Hematopoietic multipotent progenitor cell treated with erythropoietin and hydrocortisone succinate and interleukin-3 and kit ligand, for 6 days (in vitro differentiated cells): ENCODE measurements at regions not wholly inside any gene's neighbourhood (a gene's known extent, or its start where the extent isn't known, plus 50 kb on each side); places are given as distances from the start of the nearest gene placed in this dataset.
"Not testable (repeated sequence)": the region's sequence is repeated elsewhere in the genome, so short reads cannot be mapped to it uniquely, and the experiment has no call there.

Experiments
- DNase-seq: peaks from one replicate; pipeline ENCODE4 v3.0.0-alpha.2; 2015

GRCh38 chr4:170248029-170248428 is 158.3 kb upstream of the AADAT start:
- no peak for DNase-seq

DNA sequence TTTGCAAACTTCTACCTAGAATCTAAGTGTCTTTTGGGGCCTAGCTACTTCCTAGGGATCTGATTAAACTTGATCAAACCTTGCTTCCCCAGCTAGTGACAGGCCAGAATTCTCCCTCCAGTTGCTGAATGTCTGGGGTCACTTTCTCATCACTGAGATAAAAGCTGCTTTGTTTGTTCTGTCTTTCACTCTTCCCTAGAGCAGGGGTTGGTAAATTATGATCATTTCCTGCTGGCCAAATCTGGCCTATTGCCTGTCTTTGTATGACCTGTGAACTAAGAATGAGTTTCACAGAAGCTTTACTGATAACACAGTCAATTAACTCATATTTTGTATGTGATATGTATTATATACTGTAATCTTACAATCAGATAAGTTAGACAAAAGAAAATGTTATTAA is 157.8 kb upstream of the AADAT start:
- DNase-seq = no peak

DNA sequence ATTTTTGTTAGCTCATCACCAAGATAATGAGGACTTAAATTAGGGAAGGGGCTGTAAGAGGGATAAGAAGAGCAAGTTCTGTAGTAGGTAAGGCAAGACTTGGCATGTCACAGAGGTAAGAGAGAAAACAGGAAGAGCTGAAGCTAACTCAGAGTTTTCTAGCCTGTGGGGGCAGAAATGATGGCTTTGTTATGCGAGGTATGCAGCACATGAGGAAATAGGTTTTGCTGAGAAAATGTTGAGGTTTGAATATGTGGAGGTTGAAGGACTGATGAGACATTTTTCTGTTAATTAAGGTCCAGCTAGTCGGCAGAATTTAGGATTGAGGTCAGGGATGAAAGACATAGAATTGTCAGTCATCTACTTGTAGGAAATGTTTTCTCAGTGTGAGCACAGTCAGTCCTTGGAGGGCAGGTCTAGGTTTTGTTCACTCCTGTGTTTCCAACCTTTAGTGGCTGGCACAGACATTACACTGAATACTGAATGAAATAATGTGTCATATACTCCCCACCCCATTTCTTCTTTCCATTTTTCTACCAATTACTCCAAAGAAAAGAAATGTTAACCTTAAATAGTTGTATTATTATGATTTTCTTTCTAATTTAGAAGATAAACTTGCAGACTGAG is 154.0 kb upstream of the AADAT start:
- DNase-seq = no peak

GRCh38 chr4:170242471-170242870 is 152.7 kb upstream of the AADAT start:
- no peak for DNase-seq

- no peak for DNase-seq
These were observed 145.0 kb upstream of the AADAT start for GRCh38 chr4:170234800-170235199.

DNA sequence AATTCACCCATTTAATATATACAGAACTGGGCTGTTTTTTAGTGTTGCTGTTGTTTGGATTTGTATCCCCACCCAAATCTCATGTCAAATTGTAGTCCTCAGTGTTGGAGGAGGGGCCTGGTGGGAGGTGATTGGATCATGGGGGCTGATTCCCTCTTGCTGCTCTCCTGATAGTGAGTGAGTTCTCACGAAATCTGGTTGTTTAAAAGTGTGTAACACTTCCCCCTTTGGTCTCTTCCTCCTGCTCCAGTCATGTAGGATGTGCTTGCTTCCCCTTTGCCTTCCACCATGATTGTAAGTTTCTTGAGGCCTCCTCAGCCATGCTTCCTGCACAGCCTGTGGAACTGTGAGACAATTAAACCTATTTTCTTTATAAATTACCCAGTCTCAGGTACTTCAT is 141.6 kb upstream of the AADAT start:
- no peak for DNase-seq

DNA sequence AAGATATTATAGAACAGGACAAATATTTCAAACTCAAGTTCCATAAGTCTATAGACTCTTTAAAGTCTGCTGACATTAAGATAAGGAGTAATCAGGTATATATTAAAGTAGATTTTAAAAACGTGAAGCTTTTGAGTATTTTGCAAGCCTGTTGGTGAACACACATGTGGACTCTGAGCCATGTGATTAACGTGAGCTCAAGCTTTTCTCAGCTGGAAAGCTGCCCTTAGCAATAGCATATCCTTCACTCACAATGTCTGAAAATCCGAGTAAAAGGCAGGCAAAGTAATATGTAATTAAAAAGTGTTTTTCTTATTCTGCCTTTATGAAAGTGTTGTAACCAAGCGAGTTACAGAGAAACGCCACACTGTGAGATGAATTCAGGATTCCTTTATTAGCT is 140.5 kb upstream of the AADAT start:
- DNase-seq = no peak

GRCh38 chr4:170229006-170229405 is 139.2 kb upstream of the AADAT start:
- DNase-seq = no peak

DNA sequence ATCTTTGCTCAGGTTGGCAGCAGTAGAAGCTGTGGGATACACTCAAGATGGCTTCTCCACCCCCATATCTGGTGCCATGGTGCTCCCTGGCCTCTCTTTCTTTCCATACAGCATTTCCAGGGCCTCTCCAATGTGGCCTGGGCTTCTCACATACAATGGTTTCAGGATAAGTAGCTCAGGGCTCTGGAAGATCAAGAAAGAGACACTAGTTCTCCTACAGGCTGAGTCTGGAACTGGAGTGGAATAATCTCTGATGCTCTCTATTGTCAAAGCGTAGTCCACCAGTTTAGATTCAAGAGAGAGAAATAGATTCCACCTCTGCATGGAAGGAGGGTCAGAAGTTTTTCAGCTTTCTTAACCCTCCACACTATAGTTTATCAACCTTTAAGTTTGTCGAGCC is 138.2 kb upstream of the AADAT start:
- DNase-seq = no peak

DNA sequence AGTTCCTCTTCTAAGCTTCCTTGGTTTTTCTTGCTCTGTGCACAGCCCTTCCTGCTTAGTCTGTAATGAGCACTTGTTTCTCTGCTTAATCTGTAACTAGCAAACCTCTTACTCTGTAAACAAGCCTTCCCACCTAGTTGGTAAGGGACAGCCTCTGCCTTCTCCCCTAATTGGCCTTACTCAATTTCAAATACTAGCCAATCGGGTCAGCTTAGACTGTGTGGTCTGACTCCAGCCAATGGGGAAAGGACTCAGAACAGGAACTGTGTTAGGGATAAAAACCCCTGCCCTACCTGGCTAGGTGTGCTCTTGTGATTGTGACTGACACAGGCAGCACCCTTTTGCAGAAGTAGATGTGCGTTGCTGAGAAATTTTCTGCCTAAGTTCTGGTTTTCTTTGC is 136.5 kb upstream of the AADAT start:
- DNase-seq = no peak

GRCh38 chr4:170214731-170215130 is 125.0 kb upstream of the AADAT start:
- no peak for DNase-seq

DNA sequence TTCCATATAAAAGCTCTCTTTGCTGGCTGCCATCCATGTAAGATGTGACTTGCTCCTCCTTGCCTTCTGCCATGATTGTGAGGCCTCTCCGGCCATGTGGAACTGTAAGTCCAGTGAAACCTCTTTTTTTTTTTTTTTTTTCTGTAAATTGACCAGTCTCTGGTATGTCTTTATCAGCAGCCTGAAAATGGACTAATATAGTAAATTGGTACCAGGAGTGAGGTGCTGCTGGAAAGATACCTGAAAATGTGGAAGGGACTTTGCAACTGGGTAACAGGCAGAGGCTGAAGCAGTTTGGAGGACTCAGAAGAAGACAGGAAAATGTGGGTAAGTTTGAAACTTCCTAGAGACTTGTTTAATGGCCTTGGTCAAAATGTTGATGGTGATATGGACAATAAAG is 124.3 kb upstream of the AADAT start:
- no peak for DNase-seq

DNA sequence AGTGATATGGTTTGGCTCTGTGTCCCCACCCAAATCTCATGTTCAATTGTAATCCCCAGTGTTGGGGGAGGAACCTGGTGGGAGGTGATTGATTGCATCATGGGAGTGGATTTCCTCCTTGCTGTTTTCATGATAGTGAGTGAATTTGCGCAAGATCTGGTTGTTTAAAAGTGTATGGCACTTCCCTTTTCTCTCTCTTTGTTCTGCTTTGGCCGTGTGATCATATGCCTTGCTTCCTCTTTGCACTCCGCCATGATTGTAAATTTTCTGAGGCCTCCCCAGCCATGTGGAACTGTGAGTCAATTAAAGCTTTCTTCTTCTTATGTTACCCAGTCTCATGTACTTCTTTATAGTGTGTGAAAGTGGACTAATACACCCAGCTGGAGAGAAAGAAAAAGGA is 113.0 kb upstream of the AADAT start:
- peak; percentile 61 for DNase-seq

- peak; percentile 5 for DNase-seq
These were observed 109.0 kb upstream of the AADAT start for GRCh38 chr4:170198747-170199146.

DNA sequence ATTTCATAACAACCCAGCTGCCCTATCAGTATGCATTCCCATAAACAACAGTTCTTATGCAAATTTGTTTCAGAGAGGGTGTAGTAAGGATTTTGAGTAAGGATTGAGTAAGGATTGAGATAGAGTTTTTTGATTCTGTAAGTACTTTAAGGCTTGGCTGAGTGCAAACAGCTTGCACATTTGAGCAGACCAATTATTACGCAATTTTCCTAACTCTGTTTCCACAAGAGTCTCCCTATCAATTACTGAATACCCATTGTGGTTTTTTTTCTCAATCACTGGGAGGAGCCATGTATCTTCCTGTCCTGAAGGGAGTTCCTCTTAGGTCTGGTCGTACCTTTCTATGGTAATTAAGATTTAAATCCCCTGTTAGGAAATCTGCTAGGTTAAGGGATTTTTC is 105.0 kb upstream of the AADAT start:
- peak; percentile 39 for DNase-seq

DNA sequence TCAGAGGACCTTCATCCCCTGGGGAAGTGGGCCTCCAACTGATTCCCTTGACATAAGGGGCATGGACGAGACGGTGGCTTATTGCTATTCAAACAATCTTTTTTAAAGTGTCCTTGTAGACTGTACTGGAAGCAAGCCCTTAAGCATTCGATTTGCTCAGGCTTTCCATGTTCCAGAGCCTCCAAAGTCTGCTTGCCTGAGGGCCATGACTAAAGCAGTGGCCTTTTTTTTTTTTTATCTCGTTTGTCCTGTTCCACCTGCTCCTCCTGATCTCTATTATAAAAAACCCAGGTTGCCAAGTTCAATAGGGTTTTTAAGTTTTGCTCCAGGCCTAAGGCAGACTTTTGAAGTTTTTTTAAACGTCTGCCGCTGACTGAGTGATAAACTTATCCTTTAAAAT is 103.7 kb upstream of the AADAT start:
- DNase-seq = no peak

DNA sequence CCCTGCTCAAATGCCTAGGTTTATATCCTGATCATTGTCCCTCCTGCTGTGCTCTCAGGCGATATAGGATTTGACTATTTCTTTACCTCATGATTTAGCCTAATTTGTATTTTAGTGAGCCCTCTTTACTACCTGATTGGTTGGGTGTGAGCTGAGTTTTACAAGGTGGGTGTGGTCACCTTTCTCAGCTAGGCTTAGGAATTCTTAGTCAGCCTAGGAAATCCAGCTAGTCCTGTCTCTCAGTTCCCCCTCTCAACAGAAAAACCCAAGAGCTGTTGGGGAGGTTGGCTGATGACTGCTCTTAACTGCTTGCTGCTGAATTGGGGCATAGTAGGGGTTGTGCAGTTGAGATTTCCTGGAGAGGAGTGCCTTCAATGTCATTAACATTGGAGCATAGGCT is 100.5 kb upstream of the AADAT start:
- DNase-seq = no peak

DNA sequence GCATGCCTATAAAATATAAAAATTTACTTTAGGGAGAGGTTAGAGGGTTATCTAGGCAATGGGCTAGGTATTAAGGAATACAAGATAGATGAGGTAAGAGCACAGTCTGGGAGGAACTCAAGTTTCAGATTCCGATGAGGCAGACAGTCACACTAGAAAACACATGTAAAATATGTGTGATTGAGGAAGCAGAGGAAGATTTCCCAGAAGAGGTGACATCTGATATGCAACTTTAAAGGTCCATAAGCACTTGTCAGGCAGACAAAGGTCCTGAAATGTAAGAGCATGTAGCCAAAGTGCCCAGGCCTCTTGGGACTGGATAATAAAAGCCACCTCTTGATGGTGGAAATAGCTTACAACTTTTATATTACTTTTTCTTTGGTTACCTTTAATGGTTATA is 81.1 kb upstream of the AADAT start:
- DNase-seq = no peak

- DNase-seq = no peak
These were observed 79.9 kb upstream of the AADAT start for GRCh38 chr4:170169699-170170098.

DNA sequence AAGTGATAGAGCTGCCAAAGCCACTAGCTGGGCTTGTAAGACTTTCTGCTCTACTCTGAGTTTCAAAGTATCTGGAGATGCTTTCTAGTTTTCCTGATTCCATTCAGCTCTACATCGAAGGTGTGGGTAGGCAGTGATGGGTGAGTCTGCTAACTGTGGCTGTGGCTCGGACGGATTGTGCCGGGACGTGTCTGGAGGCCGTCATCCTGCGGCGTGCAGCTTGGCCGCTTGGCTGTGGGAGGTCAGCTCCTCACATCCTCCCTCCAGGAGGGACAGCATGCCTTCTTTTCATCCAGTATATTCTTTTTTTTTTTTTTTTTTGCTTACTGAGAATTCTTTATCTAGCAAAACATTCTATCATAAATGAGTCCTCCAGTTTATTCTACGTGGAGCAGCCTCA is 77.9 kb upstream of the AADAT start:
- no peak for DNase-seq

DNA sequence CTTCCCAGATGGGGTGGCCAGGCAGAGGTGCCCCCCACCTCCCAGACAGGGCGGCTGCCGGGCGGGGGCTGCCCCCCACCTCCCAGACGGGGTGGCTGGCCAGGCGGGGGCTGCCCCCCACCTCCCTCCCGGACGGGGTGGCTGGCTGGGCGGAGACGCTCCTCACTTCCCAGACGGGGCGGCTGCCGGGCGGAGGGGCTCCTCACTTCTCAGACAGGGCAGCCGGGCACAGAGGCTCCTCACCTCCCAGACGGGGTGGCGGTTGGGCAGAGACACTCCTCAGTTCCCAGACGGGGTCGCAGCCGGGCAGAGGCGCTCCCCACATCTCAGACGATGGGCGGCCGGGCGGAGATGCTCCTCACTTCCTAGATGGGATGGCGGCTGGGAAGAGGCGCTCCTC is 76.4 kb upstream of the AADAT start:
- DNase-seq = not testable (repeated sequence)

GRCh38 chr4:170162416-170162815 is 72.7 kb upstream of the AADAT start:
- no peak for DNase-seq

DNA sequence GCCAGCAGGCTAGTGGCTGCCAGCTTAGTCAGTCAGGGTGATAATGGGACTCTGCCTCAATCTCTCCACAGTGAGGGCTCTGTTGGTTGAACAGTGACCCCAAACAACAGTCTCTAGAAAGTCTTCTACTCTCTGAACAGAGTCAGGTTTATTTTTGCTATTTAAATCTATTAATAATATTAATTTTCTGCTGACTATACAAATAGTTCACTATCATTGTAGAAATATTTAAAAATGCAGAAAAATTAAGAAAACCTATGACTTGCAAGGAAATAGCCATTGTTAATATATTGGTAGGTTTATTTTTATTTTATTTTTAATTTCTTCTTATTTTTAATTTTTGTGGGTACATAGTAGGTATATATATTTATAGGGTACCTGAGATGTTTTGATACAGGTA is 67.9 kb upstream of the AADAT start:
- no peak for DNase-seq

DNA sequence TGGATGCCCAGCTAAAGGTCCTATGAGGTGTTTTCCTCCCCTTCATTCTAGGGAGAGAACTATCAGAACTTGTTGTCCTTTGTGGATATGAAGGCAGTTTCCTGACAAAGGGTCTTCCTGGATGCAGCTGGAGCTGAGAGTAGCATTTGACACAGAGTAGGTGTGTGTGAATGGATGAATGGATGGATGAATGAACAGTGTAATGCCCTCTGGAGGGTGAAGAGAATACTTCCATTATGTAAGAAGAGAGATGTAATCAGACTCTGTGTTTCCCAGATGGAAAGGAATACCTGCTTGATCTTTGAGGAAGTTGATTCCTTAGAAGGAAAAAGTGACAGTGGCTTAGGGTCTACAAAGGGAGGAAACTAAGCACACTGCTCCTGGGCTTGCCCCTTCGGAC is 55.4 kb upstream of the AADAT start:
- no peak for DNase-seq

GRCh38 chr4:170139764-170140163 is 50.0 kb upstream of the AADAT start:
- no peak for DNase-seq
